ENCODE measurements at regions not wholly inside any gene's neighbourhood (a gene's known extent, or its start where the extent isn't known, plus 50 kb on each side); places are given as distances from the start of the nearest gene placed in this dataset.

- Histone ChIP-seq H2AFZ (ENCODE audit: insufficient read depth, low read depth, low read length, poor library complexity, severe bottlenecking) (no peak overlapping the region), H3K4me1 (ENCODE audit: control insufficient read depth in 2 of 2, insufficient read depth in 2 of 2, low read length in 2 of 2) (no peaks in the 10 kb centered on the region), H3K36me3 (replicated peaks in 1 of 2; ENCODE audit: control extremely low read depth in 1 of 2, control insufficient read depth in 1 of 2, extremely low read depth in 1 of 2, insufficient read depth in 2 of 2, low read length in 1 of 2) (no peaks in the 10 kb centered on the region), H3K9me3 (ENCODE audit: control extremely low read depth in 1 of 3, control insufficient read depth in 2 of 3, insufficient read depth in 1 of 3, low read length in 2 of 3) (no peaks in the 10 kb centered on the region), H4K20me1 (ENCODE audit: control insufficient read depth, insufficient read depth, low read length, poor library complexity, severe bottlenecking) (no peaks in the 10 kb centered on the region), H3K27me3 (replicated peaks in 1 of 4; ENCODE audit: control extremely low read depth in 1 of 4, control insufficient read depth in 3 of 4, insufficient read depth in 4 of 4, low read length in 3 of 4) (no peaks in the 10 kb centered on the region), H3K4me3 (ENCODE audit: control extremely low read depth in 1 of 5, extremely low read depth in 1 of 5, insufficient read depth in 1 of 5, low read depth in 2 of 5, low read length in 4 of 5) (no peak overlapping the region), H3K27ac (ENCODE audit: low read length in 2 of 2) (no peak overlapping the region), H3K79me2 (ENCODE audit: control insufficient read depth, insufficient read depth, low read length) (no peaks in the 10 kb centered on the region), H3K9ac (ENCODE audit: low read length) (no peak overlapping the region), H3K4me2 (replicated peaks; ENCODE audit: low read depth, low read length, poor library complexity, severe bottlenecking) (no peak overlapping the region)
- TF ChIP-seq EZH2 (IDR thresholded peaks at IDR 0.05; ENCODE audit: borderline replicate concordance, insufficient read depth, low read depth, low read length, poor library complexity, severe bottlenecking): no peak
- ATAC-seq (ENCODE audit: low read depth): no peak
- ChIA-PET POLR2A (no interaction called here), CTCF (no interaction called here)
- Mint-ChIP-seq H3K9me3 (ENCODE audit: insufficient read depth) (no peaks in the 10 kb centered on the region), H3K27me3 (peaks cover 3% of the 10 kb centered on the region), H3K4me1 (no peaks in the 10 kb centered on the region), H3K27ac (no peak overlapping the region), H3K4me3 (no peak overlapping the region)
- WGBS (ENCODE audit: insufficient coverage): no CpG with 5 or more reads among the region's 3 CpGs
- DNase-seq: no peak
- intact Hi-C loops (cut with micrococcal nuclease): no loop called here
Observed at GRCh38 chr18:24817150-24817549, 356.7 kb downstream of the HRH4 start.

GRCh38 chr18:24817587-24818371, 357.3 kb downstream of the HRH4 start:
- peaks cover 3% of the 10 kb centered on the region for H3K27me3 Mint-ChIP-seq
- TF ChIP-seq CTCF (IDR thresholded peaks at IDR 0.05) (no peak), EZH2 (IDR thresholded peaks at IDR 0.05; ENCODE audit: borderline replicate concordance, insufficient read depth, low read depth, low read length, poor library complexity, severe bottlenecking) (no peak)
- WGBS (ENCODE audit: insufficient coverage): 86% methylated on average over 5 of the region's 9 CpGs
- ChIA-PET CTCF (no interaction called here), POLR2A (no interaction called here)
- H2AFZ ChIP-seq (ENCODE audit: insufficient read depth, low read depth, low read length, poor library complexity, severe bottlenecking): no peak overlapping the region
- no peak overlapping the region for H3K4me2 ChIP-seq (replicated peaks; ENCODE audit: low read depth, low read length, poor library complexity, severe bottlenecking)
- no peaks in the 10 kb centered on the region for H3K4me1 ChIP-seq (ENCODE audit: control insufficient read depth in 2 of 2, insufficient read depth in 2 of 2, low read length in 2 of 2)
- no peak for DNase-seq
- no peak overlapping the region for H3K4me3 ChIP-seq (ENCODE audit: control extremely low read depth in 1 of 5, extremely low read depth in 1 of 5, insufficient read depth in 1 of 5, low read depth in 2 of 5, low read length in 4 of 5)
- no peak overlapping the region for H3K9ac ChIP-seq (ENCODE audit: low read length)
- H4K20me1 ChIP-seq (ENCODE audit: control insufficient read depth, insufficient read depth, low read length, poor library complexity, severe bottlenecking): no peaks in the 10 kb centered on the region
- no peak overlapping the region for H3K27ac ChIP-seq (ENCODE audit: low read length in 2 of 2)
- no peaks in the 10 kb centered on the region for H3K27me3 ChIP-seq (replicated peaks in 1 of 4; ENCODE audit: control extremely low read depth in 1 of 4, control insufficient read depth in 3 of 4, insufficient read depth in 4 of 4, low read length in 3 of 4)
- no peak overlapping the region for H3K27ac Mint-ChIP-seq
- H3K4me3 Mint-ChIP-seq: no peak overlapping the region
- intact Hi-C loops (cut with micrococcal nuclease): no loop called here
- H3K9me3 Mint-ChIP-seq (ENCODE audit: insufficient read depth): no peaks in the 10 kb centered on the region
- no peaks in the 10 kb centered on the region for H3K9me3 ChIP-seq (ENCODE audit: control extremely low read depth in 1 of 3, control insufficient read depth in 2 of 3, insufficient read depth in 1 of 3, low read length in 2 of 3)
- H3K79me2 ChIP-seq (ENCODE audit: control insufficient read depth, insufficient read depth, low read length): no peaks in the 10 kb centered on the region
- H3K36me3 ChIP-seq (replicated peaks in 1 of 2; ENCODE audit: control extremely low read depth in 1 of 2, control insufficient read depth in 1 of 2, extremely low read depth in 1 of 2, insufficient read depth in 2 of 2, low read length in 1 of 2): no peaks in the 10 kb centered on the region
- no peak for ATAC-seq (ENCODE audit: low read depth)
- H3K4me1 Mint-ChIP-seq: no peaks in the 10 kb centered on the region

Data from B cell (primary cell).